Skeletal muscle satellite cell (primary cell): ENCODE measurements at regions not wholly inside any gene's neighbourhood (a gene's known extent, or its start where the extent isn't known, plus 50 kb on each side); places are given as distances from the start of the nearest gene placed in this dataset.

ENCODE experiments used
- H3K27me3 ChIP-seq: 2 replicates; pipeline ENCODE4 v1.7.0; 2013; ENCODE audit warnings: low read length; ENCODE audit not compliant: control insufficient read depth, insufficient read depth
- H3K36me3 ChIP-seq: 2 replicates; pipeline ENCODE4 v1.7.0; 2013; ENCODE audit warnings: mild to moderate bottlenecking, control low read depth, low read length; ENCODE audit not compliant: insufficient read depth
- H3K4me1 ChIP-seq: 2 replicates; pipeline ENCODE4 v1.7.0; 2013; ENCODE audit warnings: low read length; ENCODE audit not compliant: control insufficient read depth, insufficient read depth
- H3K4me2 ChIP-seq: 2 replicates; pipeline ENCODE4 v1.7.0; 2013; ENCODE audit warnings: mild to moderate bottlenecking, low read length
- H3K4me3 ChIP-seq: 2 replicates; pipeline ENCODE4 v1.7.0; 2013; ENCODE audit warnings: low read length
- H3K9ac ChIP-seq: 2 replicates; pipeline ENCODE4 v1.7.0; 2013; ENCODE audit warnings: mild to moderate bottlenecking, low read depth, low read length, moderate library complexity
- H3K9me3 ChIP-seq: replicated peaks from 2 replicates; pipeline ENCODE4 v1.7.0; 2013; ENCODE audit warnings: mild to moderate bottlenecking, control low read depth, low read length

DNA sequence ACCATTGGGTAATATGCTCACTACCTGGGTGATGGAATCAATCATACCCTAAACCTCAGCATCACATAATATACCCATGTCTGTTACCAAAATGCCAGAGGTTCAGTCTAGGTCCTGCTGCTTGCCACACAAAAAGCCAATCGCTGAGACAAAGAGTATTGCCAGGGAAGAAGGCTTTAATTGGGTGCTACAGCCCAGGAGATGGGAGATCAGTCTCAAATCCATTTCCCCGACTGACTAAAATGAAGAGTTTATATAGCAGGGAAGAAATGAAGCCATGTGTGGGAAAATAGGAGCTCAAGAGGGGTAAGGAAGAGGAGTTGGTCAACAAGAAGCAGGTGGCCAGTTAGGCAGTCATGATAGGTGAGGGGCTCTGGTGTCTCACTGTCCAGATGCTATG lies 149.6 kb downstream of the QRSL1 start:
- Histone ChIP-seq H3K9me3 (no peaks in the 10 kb centered on the region), H3K4me2 (no peak overlapping the region), H3K4me3 (no peak overlapping the region), H3K9ac (no peak overlapping the region), H3K36me3 (no peaks in the 10 kb centered on the region), H3K27me3 (peaks cover 6% of the 10 kb centered on the region), H3K4me1 (no peaks in the 10 kb centered on the region)

DNA sequence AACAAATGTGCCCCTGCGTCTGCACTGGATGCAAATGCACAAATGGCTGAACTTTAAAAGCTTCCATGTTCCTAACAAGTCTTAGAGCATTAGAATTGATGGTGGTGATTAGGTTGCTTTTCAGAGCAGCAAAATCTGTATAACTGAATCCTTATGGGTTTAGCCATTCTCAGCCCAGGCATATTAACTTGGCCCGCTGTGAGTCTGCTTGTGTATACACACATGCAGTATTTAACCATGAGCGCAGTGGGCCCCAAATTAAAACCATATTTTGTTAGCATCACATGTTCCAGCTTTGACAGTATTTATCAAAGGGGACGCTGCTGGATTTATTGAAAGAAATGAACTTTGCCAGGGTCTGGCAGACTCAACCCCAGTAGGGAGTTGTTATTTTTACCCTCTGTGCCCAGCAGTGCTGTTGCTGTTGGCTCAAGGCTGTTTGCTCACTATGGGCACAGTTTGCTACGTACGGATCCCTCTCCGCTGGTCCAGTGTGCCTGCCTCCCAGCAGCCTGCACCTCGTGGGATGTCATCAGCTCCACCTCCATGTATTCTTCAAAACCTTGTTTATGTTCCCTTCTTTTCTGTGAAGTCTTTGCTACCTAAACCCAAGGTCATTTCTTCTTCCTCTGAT lies 144.7 kb downstream of the QRSL1 start:
- H3K36me3 ChIP-seq = no peaks in the 10 kb centered on the region
- H3K4me2 ChIP-seq = no peak overlapping the region
- H3K9ac ChIP-seq = no peak overlapping the region
- H3K9me3 ChIP-seq = no peaks in the 10 kb centered on the region
- H3K4me3 ChIP-seq = no peak overlapping the region
- peaks cover 26% of the 10 kb centered on the region for H3K27me3 ChIP-seq
- no peaks in the 10 kb centered on the region for H3K4me1 ChIP-seq

DNA sequence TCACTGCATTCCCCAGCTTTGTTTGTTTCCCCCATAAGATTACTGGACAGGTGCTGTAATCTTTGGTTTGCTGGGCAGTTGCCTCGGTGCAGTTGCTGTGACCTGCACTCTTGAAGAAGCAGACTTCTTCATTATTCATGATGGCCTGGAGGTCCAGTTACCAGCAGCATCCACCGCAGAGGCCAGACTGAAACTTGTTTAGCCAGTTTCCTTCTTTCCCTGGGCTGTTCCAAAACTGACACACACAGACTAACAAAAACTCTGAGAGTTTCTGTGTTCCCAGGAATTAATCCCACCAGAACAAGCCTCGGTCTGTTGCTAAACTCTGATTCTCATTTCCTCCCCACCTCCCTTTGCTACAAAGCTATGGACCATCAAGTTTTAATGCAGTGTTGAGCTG lies 144.1 kb downstream of the QRSL1 start:
- Histone ChIP-seq H3K27me3 (peaks cover 26% of the 10 kb centered on the region), H3K36me3 (no peaks in the 10 kb centered on the region), H3K9ac (no peak overlapping the region), H3K4me2 (no peak overlapping the region), H3K4me3 (no peak overlapping the region), H3K4me1 (no peaks in the 10 kb centered on the region), H3K9me3 (no peaks in the 10 kb centered on the region)

DNA sequence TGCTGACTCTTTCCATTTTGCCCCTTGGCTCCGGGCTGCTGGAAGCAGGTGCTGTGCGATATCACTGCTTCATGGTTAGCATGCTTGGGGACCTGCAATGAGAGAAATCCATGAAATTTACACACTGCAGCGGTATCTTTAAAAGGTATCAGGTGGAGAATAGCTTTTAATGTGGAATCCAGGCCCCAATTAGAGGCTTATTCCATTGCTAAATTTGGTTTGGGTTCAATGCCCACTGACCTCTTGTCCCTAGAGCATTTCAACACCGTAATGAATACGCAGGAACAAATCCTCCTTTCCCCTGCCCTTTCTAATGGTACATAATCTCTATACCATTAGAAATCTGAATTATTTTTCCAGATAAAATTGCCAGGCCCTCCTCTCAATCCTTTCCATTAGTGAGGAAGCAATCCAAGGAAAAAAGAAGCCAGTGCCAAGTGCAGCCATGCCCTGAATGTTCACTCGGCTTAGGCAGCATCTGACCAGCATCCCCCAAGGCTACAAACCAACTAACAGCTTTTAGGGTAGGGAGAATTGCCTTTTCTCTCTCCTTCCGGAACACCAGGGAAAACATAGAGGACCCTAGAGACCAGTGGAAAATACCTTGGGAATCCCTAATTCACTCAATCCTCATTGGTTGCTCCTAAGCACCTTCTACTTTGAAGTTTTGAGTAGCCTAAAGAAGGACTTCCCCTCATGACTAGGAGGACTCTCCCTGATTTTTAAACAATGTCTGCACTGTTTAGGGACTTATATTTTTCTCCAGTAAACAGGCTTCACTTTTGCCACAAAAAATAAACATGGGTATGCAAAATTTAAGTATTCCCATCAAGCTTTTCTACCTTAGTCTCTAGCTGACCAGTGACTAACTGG lies 143.1 kb downstream of the QRSL1 start:
- H3K9ac ChIP-seq = no peak overlapping the region
- H3K4me3 ChIP-seq = no peak overlapping the region
- H3K36me3 ChIP-seq = no peaks in the 10 kb centered on the region
- H3K4me2 ChIP-seq = no peak overlapping the region
- H3K4me1 ChIP-seq = no peaks in the 10 kb centered on the region
- H3K27me3 ChIP-seq = peaks cover 26% of the 10 kb centered on the region
- H3K9me3 ChIP-seq = no peaks in the 10 kb centered on the region

DNA sequence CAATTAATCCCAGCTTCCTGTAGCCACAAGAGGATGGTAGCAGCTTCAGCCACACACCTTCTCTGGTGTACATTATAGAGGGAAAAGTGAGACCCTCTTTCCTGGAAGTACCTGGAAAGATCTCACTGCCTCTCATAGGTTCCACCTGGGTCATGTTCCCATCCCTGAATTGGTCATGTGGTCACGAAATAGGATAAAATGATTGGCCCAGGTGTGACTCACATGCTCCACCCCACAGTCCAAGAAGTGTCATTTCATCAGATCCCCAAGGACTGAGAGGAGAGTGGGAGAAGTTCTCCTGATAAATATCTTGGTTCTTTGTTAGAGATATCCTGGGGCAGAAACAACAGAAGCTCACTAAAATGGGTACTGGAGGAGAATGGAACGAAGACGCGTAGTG lies 142.4 kb downstream of the QRSL1 start:
- Histone ChIP-seq H3K4me2 (no peak overlapping the region), H3K4me3 (no peak overlapping the region), H3K36me3 (no peaks in the 10 kb centered on the region), H3K9me3 (no peaks in the 10 kb centered on the region), H3K9ac (no peak overlapping the region), H3K27me3 (peaks cover 26% of the 10 kb centered on the region), H3K4me1 (no peaks in the 10 kb centered on the region)

DNA sequence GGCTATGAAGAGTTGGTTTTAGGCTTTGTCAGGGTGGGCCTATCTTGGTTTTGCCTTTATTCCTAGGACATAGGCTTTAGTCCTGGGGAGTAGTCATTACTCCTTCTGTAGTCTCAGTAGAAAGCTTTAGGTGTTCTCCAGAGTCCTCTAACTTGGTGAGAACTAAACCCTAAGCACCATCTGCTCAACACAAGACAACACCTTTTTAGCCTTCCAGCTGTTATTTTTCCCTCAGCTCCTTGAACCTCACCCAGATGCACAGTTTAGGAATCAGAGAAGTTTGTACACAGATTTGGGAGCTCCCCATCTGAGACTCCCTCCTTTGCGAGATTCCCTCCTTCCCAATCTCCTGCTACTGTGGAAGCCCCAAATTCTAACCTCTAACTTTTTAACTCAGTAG lies 141.3 kb downstream of the QRSL1 start:
- Histone ChIP-seq H3K27me3 (peaks cover 26% of the 10 kb centered on the region), H3K36me3 (no peaks in the 10 kb centered on the region), H3K9ac (no peak overlapping the region), H3K9me3 (no peaks in the 10 kb centered on the region), H3K4me1 (no peaks in the 10 kb centered on the region), H3K4me3 (no peak overlapping the region), H3K4me2 (no peak overlapping the region)

DNA sequence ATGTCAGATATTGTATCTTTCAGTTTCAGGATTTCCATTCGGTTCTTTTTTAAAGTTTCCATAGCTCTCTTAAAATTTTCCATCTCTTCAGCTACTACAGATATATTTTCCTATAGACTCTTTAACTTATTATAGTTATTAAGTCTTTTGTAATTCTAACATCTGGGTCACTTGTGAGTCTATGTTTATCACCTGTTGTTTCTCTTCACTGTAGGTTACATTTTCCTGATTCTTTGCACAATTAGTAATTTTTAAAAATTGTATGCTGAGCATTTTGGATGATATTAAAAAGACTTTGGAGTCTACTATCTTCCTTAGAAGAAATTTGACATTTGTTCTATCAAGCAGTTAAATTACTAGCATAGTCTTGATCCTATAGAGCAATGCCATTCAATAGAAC lies 140.7 kb downstream of the QRSL1 start:
- Histone ChIP-seq H3K4me3 (no peak overlapping the region), H3K9ac (no peak overlapping the region), H3K4me1 (no peaks in the 10 kb centered on the region), H3K27me3 (peaks cover 26% of the 10 kb centered on the region), H3K9me3 (no peaks in the 10 kb centered on the region), H3K4me2 (no peak overlapping the region), H3K36me3 (no peaks in the 10 kb centered on the region)

DNA sequence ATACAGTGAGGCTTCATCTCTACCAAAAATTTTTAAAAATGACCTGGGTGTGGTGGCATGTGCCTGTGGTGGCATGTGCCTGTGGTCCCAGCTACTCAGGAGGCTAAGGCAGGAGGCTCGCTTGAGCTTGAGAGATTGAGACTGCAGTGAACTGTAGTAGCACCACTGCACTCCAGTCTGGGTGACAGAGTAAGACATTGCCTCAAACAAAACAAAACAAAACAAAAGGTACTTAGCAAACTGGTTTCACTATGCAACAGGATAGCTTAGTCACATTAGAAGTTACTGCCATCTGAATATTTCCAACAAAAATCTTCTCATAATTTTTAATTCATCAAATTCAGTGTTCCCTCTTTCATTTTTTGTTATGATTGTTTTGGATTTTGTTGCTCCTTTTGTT lies 137.9 kb downstream of the QRSL1 start:
- peaks cover 22% of the 10 kb centered on the region for H3K27me3 ChIP-seq
- H3K36me3 ChIP-seq = no peaks in the 10 kb centered on the region
- no peak overlapping the region for H3K4me3 ChIP-seq
- H3K4me2 ChIP-seq = no peak overlapping the region
- no peaks in the 10 kb centered on the region for H3K9me3 ChIP-seq
- H3K4me1 ChIP-seq = no peaks in the 10 kb centered on the region
- H3K9ac ChIP-seq = no peak overlapping the region

DNA sequence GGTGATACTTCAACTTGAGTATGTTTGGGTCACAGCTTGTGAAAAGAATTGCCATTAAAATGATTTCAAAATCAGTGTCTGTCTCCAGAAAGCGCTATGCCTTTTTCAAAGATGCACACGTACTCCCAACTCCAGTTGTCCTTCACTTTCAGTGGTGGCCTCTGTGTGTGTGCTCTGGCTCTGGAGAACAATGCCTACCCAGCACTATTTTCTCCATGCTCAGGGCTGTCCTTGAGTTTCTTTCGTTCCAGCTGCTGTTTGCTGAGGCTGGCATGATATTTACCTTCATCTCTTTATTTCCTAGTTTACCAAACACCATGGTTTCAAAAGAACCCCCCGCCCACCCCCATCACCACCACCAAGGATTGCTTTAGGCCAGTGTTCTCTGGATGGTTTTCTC lies 136.8 kb downstream of the QRSL1 start:
- no peak overlapping the region for H3K9ac ChIP-seq
- no peak overlapping the region for H3K4me3 ChIP-seq
- peaks cover 16% of the 10 kb centered on the region for H3K27me3 ChIP-seq
- H3K9me3 ChIP-seq = no peaks in the 10 kb centered on the region
- no peaks in the 10 kb centered on the region for H3K4me1 ChIP-seq
- H3K4me2 ChIP-seq = no peak overlapping the region
- H3K36me3 ChIP-seq = no peaks in the 10 kb centered on the region

DNA sequence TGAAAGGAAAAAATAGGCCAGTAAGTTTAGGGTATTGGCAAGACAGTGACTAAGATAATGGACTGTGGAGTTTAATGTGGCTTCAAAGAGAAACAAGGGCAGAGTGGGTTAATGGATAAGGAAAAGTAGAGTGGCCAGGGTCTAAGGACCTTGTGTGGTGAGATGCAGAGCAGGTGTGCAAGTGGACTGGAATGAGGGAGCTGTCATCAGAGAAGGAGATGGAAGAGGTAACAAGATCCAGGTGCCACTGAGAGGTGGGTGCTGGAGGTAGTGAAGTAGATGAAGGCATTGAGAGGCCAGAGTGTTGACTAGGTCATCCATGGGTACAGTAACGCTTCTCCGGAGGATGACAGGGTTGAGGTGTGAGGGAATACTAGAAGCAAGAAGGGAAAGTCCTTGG lies 136.1 kb downstream of the QRSL1 start:
- H3K4me1 ChIP-seq = no peaks in the 10 kb centered on the region
- H3K9me3 ChIP-seq = no peaks in the 10 kb centered on the region
- H3K9ac ChIP-seq = no peak overlapping the region
- no peak overlapping the region for H3K4me2 ChIP-seq
- H3K27me3 ChIP-seq = peaks cover 15% of the 10 kb centered on the region
- no peak overlapping the region for H3K4me3 ChIP-seq
- no peaks in the 10 kb centered on the region for H3K36me3 ChIP-seq

DNA sequence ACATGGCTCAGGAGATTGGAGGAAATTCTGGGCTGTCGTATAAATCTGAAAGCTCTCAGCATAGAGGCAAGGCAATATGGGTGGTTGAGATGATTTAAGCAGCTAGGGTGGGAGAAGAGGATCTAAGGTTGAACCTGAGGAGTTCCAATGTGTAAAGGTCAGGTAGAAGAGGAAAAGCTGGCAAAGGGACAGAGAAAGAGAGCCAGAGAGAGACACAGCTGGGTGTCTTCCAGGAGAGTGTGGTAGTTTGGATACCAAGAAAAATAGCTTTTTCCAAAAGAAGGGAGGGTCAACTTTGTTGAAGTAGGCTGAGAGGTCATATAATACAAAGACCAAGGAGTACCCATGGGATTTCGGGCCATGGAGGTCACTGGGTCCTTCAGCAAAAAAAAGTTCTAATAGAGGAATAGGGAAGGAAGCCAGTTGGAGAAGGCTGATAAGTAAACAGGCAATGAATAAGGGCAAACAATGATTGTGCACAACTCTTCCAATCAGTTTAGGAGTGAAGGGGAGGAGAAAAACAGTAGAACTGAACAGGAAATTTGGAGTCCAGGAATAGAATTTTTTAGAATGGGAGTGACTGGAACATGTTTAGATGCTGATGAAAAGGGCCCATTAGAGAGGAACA lies 135.1 kb downstream of the QRSL1 start:
- no peak overlapping the region for H3K4me2 ChIP-seq
- H3K9ac ChIP-seq = no peak overlapping the region
- no peaks in the 10 kb centered on the region for H3K36me3 ChIP-seq
- no peak overlapping the region for H3K4me3 ChIP-seq
- no peaks in the 10 kb centered on the region for H3K4me1 ChIP-seq
- H3K27me3 ChIP-seq = peaks cover 15% of the 10 kb centered on the region
- H3K9me3 ChIP-seq = no peaks in the 10 kb centered on the region
